Posterior vena cava (tissue), 2 donors: ENCODE measurements at regions not wholly inside any gene's neighbourhood (a gene's known extent, or its start where the extent isn't known, plus 50 kb on each side); places are given as distances from the start of the nearest gene placed in this dataset.
"Not testable (repeated sequence)": the region's sequence is repeated elsewhere in the genome, so short reads cannot be mapped to it uniquely, and the experiment has no call there.

Experiments used
- DNase-seq: peaks from one replicate; pipeline ENCODE4 v3.0.0-alpha.2; 2020; ENCODE audit warnings: low spot score
- intact Hi-C, 2 donors: fragments of 100-400 bp; cut with DNase I; formaldehyde crosslinking; loops; one replicate each; pipeline versions ENCODE4 v1.14.1 to v1.14.2; 2022 to 2023
- donor health status: DM: yes; HTN: yes; CAD: no.
- donor health status: DM: yes; HTN: yes; CAD: no.

DNA sequence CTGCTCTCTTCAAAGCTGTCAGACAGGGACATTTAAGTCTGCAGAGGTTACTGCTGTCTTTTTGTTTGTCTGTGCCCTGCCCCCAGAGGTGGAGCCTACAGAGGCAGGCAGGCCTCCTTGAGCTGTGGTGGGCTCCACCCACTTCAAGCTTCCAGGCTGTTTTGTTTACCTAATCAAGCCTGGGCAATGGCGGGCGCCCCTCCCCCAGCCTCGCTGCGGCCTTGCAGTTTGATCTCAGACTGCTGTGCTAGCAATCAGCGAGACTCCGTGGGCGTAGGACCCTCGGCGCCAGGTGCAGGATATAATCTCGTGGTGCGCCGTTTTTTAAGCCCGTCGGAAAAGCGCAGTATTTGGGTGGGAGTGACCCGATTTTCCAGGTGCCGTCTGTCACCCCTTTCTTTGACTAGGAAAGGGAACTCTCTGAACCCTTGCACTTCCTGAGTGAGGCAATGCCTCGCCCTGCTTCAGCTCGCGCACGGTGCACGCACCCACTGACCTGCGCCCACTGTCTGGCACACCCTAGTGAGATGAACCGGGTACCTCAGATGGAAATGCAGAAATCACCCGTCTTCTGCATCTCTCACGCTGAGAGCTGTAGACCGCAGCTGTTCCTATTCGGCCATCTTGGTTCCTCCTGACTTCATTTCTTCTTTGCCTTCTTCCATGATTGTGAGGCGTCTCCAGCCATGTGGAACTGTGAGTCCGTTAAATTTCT lies 93.5 kb upstream of the EYA4 start:
- intact Hi-C loops, DNase-seq: not testable (repeated sequence)

DNA sequence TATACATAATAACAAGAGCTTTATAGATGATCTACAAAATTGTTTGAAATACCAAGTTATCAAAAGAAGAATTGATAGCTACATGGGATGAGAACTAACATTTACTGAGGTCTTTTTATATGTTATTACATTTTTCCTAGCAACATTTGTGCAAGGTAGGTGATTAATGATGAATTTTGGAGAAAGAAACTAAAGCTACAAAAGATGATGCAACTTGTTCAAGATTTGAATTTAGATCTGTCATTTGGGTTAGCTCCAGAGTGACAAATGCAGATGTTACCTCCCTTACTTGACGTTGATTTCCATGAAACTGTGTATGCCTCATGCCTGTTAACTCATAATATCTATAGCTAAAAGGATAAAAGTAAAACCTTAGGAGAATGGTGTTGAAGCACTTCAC lies 84.5 kb upstream of the EYA4 start:
- intact Hi-C loops, result no loop called here
- DNase-seq, result no peak

DNA sequence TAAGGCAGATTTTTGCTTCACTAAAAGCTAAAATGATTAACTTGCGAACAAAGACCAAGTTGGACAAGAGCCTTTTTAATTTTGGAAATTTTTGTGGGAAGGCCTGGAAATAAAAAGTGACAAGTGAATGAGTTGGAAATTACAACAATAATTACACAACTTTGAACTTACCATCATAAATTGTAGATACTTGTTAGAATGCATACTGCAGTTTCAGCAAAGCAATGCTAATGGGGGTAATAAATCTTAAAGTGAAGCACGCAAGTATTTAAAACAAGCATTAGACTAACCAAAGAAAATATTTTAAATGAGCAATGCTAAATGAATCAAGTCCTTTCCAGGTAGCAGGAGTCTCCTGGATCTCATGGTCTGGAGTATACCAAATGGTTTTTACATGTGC lies 83.2 kb upstream of the EYA4 start:
- intact Hi-C loops, result no loop called here
- DNase-seq, result no peak

DNA sequence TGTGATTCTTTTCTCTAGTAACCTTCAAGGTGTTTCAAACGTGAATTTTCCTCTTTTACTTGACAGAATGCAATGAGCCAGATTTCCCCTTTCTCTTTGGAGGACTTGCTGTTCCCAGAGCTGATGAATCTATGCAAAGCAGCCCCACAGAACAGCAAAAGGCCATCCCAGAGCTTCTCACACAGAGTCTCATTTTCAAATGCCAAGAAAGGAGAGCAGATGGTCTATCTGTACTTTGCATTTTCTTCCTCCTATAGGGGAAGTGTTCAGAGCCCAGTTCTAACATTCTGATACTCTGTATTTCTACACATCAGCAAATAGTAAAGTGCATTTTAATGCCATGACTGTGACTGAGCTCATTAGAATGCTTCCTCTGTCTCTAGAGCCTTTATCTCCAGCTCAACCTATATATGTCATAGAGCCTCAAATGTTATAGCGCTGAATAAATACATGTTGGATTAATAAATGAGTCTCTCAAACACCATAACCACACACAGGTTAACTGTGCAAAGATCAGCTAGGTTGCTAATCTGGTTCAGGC lies 81.8 kb upstream of the EYA4 start:
- DNase-seq, result no peak
- intact Hi-C loops, result no loop called here

DNA sequence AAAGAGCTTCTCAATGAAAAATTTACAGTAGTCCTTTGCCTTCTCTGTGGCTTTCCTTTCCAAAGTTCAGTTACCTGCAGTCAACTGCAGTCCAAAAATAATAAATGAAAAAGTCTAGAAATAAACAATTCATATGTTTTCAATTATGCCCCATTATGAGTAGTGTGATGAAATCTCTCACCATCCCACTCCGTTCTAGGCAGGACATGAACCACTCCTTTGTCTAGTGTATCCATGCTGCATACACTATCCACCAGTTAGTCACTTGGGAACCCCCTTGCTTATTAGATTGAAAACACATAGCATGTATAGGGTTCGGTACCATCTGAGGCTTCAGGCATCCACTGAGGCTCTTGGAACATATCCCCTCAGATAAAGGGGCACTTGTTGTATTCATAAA lies 80.6 kb upstream of the EYA4 start:
- DNase-seq, result no peak
- intact Hi-C loops, result no loop called here

DNA sequence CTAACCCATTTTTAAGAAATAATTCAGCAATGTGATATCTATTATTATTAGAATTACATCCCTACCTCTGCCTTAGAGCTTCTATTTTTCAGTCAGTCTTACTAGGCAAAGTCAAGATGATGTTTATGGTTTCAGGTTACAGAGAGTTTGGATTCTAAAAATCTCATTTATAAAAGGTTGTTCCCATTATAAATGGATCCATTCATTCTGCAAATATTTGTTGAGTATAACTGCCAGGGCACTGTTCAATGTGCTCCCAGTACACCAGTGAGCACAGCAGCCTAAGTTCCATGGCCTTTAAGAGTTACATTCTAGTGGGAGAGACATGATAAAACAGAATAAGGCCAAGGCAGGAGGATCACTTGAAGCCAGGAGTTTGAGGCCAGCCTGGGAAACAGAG lies 75.9 kb upstream of the EYA4 start:
- intact Hi-C loops, result no loop called here
- DNase-seq, result no peak

DNA sequence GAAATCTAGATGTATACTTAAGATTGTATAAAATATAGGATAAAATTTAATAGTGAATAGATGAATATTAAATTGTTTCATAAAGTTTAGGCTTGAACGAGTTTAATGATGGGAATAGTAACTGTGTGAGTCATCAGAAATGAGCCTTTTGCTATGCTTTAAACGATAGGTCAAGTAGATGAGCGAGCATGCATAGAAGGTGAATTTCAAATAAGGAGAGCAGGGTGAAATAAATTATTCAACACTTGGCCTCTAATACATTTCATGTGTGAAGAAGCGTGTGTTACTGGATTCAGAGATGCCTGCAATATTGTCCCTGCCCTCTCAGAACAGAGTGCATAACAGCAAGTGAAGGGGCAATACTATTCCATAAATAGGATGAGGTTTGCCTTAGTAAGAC lies 74.4 kb upstream of the EYA4 start:
- intact Hi-C loops, result no loop called here

DNA sequence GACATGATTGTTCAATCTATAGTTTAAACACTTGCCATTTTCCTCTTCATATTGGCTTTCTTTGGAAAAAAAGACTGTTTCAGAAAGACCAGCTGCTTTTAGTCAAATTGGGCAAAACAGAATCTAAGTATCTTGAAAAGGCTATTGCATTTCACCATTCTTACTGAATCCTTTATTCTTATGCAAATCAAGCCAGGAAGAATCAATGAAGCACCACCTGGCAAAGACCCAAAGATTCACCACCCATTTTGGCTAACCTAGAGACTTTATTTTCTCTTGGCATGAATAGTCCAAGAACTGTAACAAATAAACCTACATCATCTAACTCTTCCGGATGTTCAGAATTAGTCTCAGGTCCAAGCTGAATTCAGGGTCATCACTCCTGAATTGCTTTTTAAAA lies 71.3 kb upstream of the EYA4 start:
- intact Hi-C loops, result no loop called here

More for the DNA sequence above, 74.4 kb upstream of the EYA4 start:
- no peak for DNase-seq

DNA sequence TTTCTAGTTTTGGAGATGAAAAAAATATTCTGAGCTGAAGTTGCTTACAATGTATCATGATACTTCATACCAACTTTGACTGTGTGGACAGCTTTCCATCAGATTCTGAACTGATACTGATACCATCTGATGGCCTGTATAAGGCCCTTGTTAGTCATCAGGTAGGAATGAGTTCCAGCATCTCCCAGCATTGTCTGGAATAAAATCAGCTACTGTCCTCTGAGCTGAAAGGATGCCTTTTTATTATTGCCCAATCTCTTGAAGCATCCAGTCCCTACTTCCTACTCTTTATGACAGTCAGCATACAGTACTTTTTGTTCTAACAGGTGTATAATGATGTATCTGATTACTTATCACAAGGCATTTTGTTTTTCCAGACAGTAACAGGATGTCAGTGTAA lies 70.6 kb upstream of the EYA4 start:
- DNase-seq, result no peak
- intact Hi-C loops, result no loop called here

More for the DNA sequence above, 71.3 kb upstream of the EYA4 start:
- DNase-seq, result no peak

DNA sequence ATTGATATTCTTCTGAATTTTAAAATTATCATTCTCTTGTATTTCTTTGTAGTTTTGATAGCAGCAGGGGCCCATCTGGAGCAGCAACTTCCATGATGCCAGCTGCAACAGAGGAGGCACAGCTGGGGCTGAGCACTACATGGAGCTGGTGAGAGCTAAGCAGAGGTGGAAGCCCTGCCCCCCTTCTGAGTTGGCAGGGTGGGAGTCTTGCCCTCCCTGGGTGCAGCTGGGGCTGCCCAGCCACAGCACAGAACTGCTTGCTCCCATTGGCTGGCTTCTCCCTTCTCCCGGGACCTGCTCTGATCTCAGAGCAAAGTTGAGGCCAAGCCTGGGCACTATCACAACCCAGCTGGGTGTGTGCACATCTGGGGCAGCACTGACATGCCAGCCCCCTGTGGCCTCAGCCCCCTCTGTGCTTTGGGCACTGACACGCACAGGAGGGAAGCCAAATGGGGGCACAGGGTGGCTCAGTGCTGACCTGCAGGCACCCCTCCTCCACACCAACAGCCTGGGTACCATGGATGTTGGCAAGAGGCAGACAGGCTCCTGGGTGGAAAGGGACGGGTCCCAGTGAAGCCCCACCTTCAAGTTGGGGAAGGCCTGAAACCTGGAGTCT lies 69.1 kb upstream of the EYA4 start:
- no peak for DNase-seq
- intact Hi-C loops, result no loop called here

DNA sequence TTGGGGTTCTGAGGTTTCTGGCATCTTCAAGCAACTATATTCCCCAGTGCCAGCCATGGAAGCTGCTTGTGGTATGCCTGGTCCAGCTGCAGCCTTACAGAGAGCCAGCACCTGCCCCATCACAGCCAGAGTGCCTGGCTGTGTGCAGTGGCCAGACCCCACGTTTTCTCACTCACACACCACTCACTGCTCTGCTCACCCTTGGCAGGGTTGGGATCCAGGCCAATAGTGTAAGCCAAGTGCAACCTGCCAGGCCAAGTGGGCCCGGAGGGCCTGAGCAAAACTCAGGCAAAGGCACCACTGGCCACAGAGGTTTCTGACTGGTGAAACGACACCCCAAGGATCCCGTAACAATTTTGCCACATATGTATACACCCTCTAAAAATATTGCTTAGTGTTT lies 67.9 kb upstream of the EYA4 start:
- no peak for DNase-seq
- intact Hi-C loops, result no loop called here

DNA sequence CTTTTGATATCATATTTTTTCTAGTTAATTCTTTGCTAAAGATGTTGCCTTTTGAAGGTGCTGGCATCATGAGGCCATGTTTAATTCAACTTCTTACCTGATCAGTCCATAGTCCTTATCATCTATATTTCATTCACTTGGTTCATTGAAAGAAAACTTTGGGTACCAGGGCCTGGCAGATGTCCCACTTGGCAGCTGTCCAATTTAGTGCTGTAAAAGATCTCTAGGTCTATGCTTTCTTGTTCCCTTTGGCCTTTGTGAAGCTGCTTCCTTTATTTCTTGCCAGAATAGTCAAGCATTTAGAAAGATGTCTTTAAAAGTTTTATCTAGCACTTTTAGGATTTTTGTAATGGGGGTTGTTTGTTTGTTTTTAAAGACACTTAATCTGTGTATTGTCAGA lies 61.7 kb upstream of the EYA4 start:
- no peak for DNase-seq
- intact Hi-C loops, result no loop called here

DNA sequence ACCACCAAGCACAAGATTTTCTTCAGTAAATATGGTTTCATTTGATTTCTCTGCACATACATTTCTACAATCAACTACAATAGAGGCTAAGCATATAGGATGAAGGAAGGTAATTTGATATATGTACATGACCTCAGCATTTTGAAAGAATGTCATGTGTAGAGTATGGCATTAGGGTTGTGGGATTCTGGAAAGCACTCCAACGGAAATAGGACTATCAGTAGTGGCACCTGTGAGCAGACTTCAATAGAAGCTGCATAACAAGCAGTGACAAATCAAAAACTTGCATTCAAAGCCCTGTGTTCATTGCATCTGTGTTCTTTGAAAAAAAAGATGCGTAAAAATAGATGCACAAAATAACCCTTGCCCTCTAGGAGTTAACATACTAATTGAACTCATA lies 57.5 kb upstream of the EYA4 start:
- intact Hi-C loops, result loop anchor here (10.0 kb wide), 2 partner anchors 331 to 1429 kb away; no protein-coding TSS in a partner anchor

DNA sequence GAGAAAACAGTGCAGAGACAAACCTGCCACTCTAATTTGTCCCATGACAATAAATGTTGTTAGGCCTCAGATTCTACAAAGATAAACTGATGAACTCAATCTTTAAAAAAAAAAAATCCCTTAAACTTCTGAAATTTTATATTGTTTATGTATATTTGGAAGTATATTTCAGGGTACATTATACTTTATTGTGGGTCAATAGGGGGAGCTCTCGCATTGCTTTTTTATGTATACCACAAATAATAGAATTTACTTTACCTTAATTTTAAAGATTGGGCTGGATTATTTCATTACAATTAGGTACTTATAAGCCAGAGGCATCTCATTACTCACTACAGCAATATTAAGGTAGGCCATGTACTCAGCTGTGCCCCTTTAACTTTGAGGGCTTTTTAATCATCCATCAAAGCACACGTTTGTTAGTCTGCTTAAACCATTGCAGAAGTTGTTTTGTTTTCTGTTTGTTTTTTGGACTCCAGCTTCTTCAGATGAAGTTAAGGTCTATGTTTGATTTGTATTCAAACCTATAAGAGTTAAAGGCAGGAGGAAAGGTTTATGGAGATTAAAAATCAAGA lies 56.3 kb upstream of the EYA4 start:
- intact Hi-C loops, result loop anchor here (10.0 kb wide), 2 partner anchors 330 to 1430 kb away; no protein-coding TSS in a partner anchor

More for the DNA sequence above, 57.5 kb upstream of the EYA4 start:
- no peak for DNase-seq

DNA sequence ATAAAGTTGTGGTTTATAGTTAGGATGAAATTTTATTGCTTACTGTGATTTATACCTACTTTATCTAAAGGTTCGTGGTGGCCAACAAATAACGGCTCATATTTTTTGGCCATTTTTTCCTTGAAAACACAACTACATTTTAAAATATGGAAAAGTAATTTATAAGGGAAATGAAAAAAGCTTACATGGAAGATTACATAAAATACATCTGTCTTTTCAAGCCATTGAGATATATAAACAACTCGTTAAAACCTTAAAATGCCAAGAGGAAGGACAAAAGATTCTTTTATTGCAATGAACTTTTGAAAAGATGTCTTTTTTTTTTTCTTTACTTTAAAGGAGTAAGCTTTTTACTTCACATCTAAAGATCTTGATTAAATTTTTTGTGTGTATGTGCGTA lies 55.4 kb upstream of the EYA4 start:
- no peak for DNase-seq
- intact Hi-C loops, result loop anchor here (10.0 kb wide), 2 partner anchors 329 to 1431 kb away; no protein-coding TSS in a partner anchor

More for the DNA sequence above, 56.3 kb upstream of the EYA4 start:
- no peak for DNase-seq

DNA sequence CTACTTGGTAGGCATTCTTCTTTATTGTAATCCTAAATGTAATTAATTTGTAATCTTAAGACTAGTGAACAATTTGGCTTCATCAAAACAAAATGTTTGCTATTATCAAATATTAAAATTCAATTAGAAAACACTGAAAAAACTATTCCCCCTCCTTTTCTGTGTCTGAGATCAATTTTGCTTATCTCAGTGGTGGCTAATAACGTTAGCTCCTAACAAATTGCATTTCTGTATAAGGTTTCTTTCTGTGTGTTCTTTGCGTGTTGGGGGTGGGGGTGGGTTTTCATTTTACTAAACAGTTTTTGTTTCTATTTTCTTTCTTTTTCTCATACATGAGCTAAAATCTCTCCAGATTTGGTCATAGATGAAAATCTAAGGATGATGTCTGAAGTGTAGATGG lies 54.0 kb upstream of the EYA4 start:
- intact Hi-C loops, result loop anchor here (10.0 kb wide), 2 partner anchors 328 to 1432 kb away; no protein-coding TSS in a partner anchor
- no peak for DNase-seq

DNA sequence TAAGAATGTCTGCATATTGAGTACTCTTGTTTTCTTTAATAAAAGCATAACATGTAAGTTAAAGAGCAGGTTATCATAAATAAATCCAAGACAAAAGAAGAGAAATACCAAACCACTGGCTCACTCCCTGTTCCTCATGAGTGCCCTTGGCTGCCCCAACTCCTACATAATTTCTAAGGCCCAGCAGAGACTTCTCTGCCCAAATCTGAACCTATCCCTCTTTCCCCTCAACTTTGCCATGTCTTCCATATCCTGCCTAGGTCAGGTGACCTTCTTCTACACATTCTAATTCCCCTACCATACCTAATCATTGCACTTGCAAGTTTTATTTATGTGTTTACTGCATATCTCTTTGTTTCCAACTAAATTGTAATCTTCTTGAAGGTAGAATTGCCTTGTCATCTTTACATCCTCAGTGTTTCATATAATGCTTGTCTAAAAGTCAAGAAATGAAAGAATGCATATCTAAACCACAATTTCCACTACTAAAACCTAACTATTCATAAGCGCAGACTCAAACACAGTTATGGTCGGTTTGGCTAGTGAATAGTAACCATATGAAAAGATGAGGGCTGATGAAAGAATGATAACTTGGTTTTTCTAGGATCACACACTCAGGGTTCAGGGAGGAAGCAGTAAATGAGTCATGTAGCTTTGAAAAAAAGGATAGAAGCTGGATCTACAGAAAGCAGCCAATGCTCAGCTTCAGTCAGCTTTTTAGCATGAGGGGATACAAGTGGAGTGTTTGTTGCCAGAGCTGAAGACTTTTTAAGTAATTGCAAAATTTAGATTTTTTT lies 53.3 kb upstream of the EYA4 start:
- intact Hi-C loops, result loop anchor here (10.0 kb wide), 2 partner anchors 327 to 1433 kb away; no protein-coding TSS in a partner anchor
- DNase-seq, result no peak

DNA sequence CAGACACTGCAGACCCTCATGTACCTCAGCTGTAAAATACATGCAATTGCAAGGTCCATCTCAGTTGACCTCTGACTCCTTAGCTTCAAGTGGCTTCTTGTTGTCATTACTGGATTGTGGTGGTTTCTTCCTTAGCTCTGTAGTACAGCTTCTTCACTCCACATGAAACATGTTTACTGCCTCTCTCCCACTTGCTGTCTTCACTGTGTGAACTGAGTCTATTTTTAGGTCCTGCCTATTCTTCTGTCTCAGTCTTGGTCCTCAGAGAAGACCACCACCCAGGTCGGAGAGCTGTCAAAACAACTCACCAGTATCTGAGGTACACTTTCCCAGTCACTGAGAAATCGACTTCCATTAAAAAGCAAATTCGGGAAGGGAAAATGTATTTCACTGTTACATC lies 50.2 kb upstream of the EYA4 start:
- intact Hi-C loops, result no loop called here
- DNase-seq, result no peak

DNA sequence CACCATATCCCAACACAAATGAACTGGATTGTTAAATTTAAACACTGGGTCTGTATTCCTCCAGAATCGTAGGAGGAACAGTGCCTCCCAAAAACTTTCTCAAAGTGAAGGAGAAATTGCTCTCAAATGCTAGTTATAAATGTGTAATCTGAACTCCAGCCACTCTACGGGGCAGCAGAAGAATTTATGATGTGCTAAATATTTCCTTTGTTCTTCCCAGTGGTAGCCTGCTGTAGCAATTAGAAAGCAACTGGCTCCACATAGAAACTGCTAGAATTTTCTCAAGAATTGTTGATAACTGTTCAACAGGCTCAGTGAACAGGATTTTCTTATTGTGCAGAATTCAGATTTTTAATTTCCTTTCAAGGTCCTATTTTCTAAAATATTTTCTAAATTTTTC lies 49.8 kb upstream of the EYA4 start:
- no peak for DNase-seq
- intact Hi-C loops, result no loop called here
